OCI-LY7 (cell line): ENCODE measurements at regions not wholly inside any gene's neighbourhood (a gene's known extent, or its start where the extent isn't known, plus 50 kb on each side); places are given as distances from the start of the nearest gene placed in this dataset.

ENCODE experiments used
- BruUV-seq: library from RNA; stranded (reverse); fragments of 400-500 nt; replicated peaks from 2 replicates; lab custom pipeline; 2021; lab: Mats Ljungman, UMichigan
- CTCF ChIA-PET: fragments of 300-600 bp; sonication (Branson Sonifier 250); formaldehyde crosslinking; loops from one replicate; lab custom pipeline; 2022; ENCODE audit warnings: antibody characterized with exemption; ENCODE audit not compliant: unreplicated experiment; lab: Charles Lee
- POLR2A ChIA-PET: fragments of 300-600 bp; sonication (Branson Sonifier 250); formaldehyde crosslinking; loops from one replicate; lab custom pipeline; 2022; ENCODE audit warnings: antibody characterized with exemption; lab: Charles Lee
- DNase-seq: peaks from one replicate; pipeline ENCODE4 v3.0.0-alpha.2; 2015; ENCODE audit warnings: low spot score
- H2AFZ ChIP-seq: fragments of 200-600 bp; sonication (generic), shearing (Covaris generic); 2 replicates; pipeline ENCODE4 v1.6.1; 2014; ENCODE audit warnings: mild to moderate bottlenecking, antibody characterized with exemption, low read length, moderate library complexity
- H3K27ac ChIP-seq: fragments of 200-600 bp; sonication (generic); 2 replicates; pipeline ENCODE4 v1.5.1; 2014; ENCODE audit warnings: mixed run types, low read depth, mild to moderate bottlenecking, moderate library complexity, low read length, inconsistent platforms; ENCODE audit not compliant: poor library complexity, severe bottlenecking
- H3K36me3 ChIP-seq: fragments of 200-600 bp; sonication (generic); 2 replicates; pipeline ENCODE4 v1.6.1; 2014; ENCODE audit warnings: mild to moderate bottlenecking, antibody characterized with exemption, low read length, moderate library complexity, mixed read lengths; ENCODE audit not compliant: insufficient read depth
- H3K4me1 ChIP-seq: fragments of 200-600 bp; sonication (generic); 2 replicates; pipeline ENCODE4 v1.5.1; 2014; ENCODE audit warnings: mild to moderate bottlenecking, low read length; ENCODE audit not compliant: insufficient read depth, poor library complexity, severe bottlenecking
- H3K4me2 ChIP-seq: fragments of 200-600 bp; sonication (generic); 2 replicates; pipeline ENCODE4 v1.6.1; 2014; ENCODE audit warnings: mild to moderate bottlenecking, low read length
- H3K4me3 ChIP-seq: fragments of 200-600 bp; sonication (generic); 2 replicates; pipeline ENCODE4 v1.5.1; 2014; ENCODE audit warnings: mild to moderate bottlenecking, low read depth, low read length; ENCODE audit not compliant: poor library complexity, severe bottlenecking
- H3K79me2 ChIP-seq: fragments of 200-600 bp; sonication (generic); 2 replicates; pipeline ENCODE4 v1.6.1; 2016; ENCODE audit warnings: low read depth, mild to moderate bottlenecking, low read length, moderate library complexity, mixed read lengths; ENCODE audit not compliant: insufficient read depth
- H3K9me2 ChIP-seq: fragments of 200-600 bp; sonication (generic); 2 replicates; pipeline ENCODE4 v1.6.1; 2016; ENCODE audit warnings: mild to moderate bottlenecking, low read length, mixed read lengths; ENCODE audit not compliant: insufficient read depth
- H3K9me3 ChIP-seq: fragments of 200-600 bp; sonication (generic); 2 replicates; pipeline ENCODE4 v1.6.1; 2014; ENCODE audit warnings: mild to moderate bottlenecking, mixed run types, low read length, mixed read lengths
- H4K20me1 ChIP-seq: fragments of 200-600 bp; sonication (generic); 2 replicates; pipeline ENCODE4 v1.6.1; 2014; ENCODE audit warnings: mild to moderate bottlenecking, antibody characterized with exemption, low read length, moderate library complexity, mixed read lengths; ENCODE audit not compliant: insufficient read depth
- EZH2phosphoT487 ChIP-seq: fragments of 200-600 bp; sonication (generic); IDR thresholded peaks from 2 replicates; pipeline ENCODE4 v1.6.1; 2018; ENCODE audit warnings: low read depth, borderline replicate concordance, mild to moderate bottlenecking, mixed run types, antibody characterized with exemption, low read length, moderate library complexity, mixed read lengths
- intact Hi-C: fragments of 100-400 bp; cut with micrococcal nuclease; formaldehyde crosslinking; loops from one replicate; pipeline ENCODE4 v1.10.0; 2022; ENCODE audit not compliant: unreplicated experiment
- TF ChIP-seq, protein P1 (sequence below): fragments of 200-600 bp; sonication (generic); conservative IDR thresholded peaks from 2 replicates; pipeline ENCODE4 v1.5.1; 2014; ENCODE audit warnings: mild to moderate bottlenecking, antibody characterized with exemption, low read length, moderate library complexity, mixed read lengths

DNA sequence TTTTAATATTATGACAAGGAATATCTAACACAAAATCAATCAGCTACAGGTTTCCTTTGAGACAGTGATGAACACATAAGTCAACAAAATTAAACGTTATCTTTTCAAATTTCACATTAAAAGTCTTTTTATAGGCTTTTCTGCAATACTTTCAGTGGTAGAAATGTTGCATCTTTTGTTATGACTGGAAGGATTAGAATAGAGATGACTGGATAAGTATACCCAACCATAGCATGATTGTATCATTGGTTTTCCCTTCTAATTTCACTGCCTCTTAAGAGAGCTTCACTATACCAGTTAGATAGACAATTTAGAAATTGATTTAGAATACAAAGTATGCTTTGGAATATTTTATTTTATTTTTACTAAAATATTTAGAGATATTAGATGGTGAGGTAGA lies 273.9 kb downstream of the PHF14 start:
- H3K4me3 ChIP-seq = no peak overlapping the region
- intact Hi-C loops = no loop called here
- no peaks in the 10 kb centered on the region for H3K9me2 ChIP-seq
- no peak overlapping the region for H3K4me2 ChIP-seq
- H3K79me2 ChIP-seq = no peaks in the 10 kb centered on the region
- no peaks in the 10 kb centered on the region for H3K9me3 ChIP-seq
- H4K20me1 ChIP-seq = no peaks in the 10 kb centered on the region
- H2AFZ ChIP-seq = no peak overlapping the region
- TF ChIP-seq, protein P1, sequence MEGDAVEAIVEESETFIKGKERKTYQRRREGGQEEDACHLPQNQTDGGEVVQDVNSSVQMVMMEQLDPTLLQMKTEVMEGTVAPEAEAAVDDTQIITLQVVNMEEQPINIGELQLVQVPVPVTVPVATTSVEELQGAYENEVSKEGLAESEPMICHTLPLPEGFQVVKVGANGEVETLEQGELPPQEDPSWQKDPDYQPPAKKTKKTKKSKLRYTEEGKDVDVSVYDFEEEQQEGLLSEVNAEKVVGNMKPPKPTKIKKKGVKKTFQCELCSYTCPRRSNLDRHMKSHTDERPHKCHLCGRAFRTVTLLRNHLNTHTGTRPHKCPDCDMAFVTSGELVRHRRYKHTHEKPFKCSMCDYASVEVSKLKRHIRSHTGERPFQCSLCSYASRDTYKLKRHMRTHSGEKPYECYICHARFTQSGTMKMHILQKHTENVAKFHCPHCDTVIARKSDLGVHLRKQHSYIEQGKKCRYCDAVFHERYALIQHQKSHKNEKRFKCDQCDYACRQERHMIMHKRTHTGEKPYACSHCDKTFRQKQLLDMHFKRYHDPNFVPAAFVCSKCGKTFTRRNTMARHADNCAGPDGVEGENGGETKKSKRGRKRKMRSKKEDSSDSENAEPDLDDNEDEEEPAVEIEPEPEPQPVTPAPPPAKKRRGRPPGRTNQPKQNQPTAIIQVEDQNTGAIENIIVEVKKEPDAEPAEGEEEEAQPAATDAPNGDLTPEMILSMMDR = no peak
- ChIA-PET CTCF (no interaction called here), POLR2A (interaction anchor here (0.6 kb wide), 2 partner anchors 11 to 1474 kb away, joined by 3 to 4 read pairs; no protein-coding TSS in a partner anchor)
- DNase-seq = no peak
- BruUV-seq = no TSS peak
- no peak overlapping the region for H3K27ac ChIP-seq
- H3K4me1 ChIP-seq = no peaks in the 10 kb centered on the region
- H3K36me3 ChIP-seq = no peaks in the 10 kb centered on the region

DNA sequence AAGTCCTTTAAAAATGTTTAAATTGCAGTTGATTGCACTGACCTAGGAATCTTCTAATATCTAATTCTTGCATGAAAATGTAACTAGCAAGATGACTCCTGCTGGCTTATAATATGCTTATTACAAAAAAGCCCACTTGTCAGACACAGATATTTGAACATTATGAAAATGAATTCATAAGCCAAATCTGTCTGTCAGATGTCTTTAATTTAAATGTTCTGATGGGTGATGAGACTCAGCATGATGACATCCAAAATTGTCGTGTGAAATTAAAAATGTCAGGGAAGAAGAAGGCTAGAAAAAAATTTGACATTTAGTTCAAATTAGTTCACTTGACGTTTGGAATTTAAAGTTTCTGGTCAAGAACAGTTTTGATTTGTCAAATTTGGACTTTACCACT lies 277.8 kb downstream of the PHF14 start:
- Histone ChIP-seq H3K9me2 (no peaks in the 10 kb centered on the region), H3K36me3 (no peaks in the 10 kb centered on the region), H3K27ac (no peak overlapping the region), H3K9me3 (no peaks in the 10 kb centered on the region), H3K79me2 (no peaks in the 10 kb centered on the region), H3K4me1 (no peaks in the 10 kb centered on the region), H2AFZ (no peak overlapping the region), H3K4me3 (no peak overlapping the region), H4K20me1 (no peaks in the 10 kb centered on the region), H3K4me2 (no peak overlapping the region)
- intact Hi-C loops = no loop called here
- BruUV-seq = no TSS peak
- POLR2A ChIA-PET = interaction anchor here (0.9 kb wide), 1 partner anchor 10 kb away, joined by 4 read pairs; no protein-coding TSS in a partner anchor
- DNase-seq = no peak
- CTCF ChIA-PET = no interaction called here
- TF ChIP-seq, protein P1 = no peak
- no peak for TF ChIP-seq EZH2phosphoT487

DNA sequence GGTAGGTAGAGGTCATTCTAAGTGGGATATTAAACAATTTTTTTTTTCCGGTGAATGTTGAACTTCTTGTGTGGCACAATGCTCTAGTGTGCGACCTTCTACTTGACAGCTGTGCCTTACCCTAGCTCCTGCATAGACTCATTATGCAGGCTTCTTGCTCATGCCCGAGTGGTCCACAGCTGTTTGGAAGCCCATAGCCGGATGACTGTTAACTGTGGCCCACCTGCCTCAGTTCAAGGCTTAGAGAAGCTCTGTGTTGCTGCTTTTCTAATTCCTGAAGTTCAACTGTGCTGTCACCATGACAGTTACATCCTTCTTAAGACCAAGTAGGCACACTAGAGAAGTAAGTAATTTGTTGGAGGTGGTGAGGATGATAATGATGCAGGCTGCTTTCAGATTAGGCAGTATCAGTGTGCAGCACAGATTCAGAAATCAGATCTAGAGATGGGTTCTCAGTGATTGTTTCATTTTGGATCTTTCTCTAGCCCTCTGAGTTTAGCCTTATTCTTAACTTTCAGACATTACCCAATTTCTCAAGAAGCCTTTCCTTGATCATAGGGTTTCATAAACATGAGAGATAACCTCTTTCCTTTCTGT lies 278.4 kb downstream of the PHF14 start:
- no peaks in the 10 kb centered on the region for H3K79me2 ChIP-seq
- no peaks in the 10 kb centered on the region for H3K36me3 ChIP-seq
- no TSS peak for BruUV-seq
- H2AFZ ChIP-seq = no peak overlapping the region
- no peak for TF ChIP-seq EZH2phosphoT487
- TF ChIP-seq, protein P1 = no peak
- no peak overlapping the region for H3K27ac ChIP-seq
- no peak for DNase-seq
- no peaks in the 10 kb centered on the region for H4K20me1 ChIP-seq
- no peaks in the 10 kb centered on the region for H3K9me3 ChIP-seq
- H3K4me2 ChIP-seq = no peak overlapping the region
- intact Hi-C loops = no loop called here
- H3K9me2 ChIP-seq = no peaks in the 10 kb centered on the region
- H3K4me3 ChIP-seq = no peak overlapping the region
- ChIA-PET POLR2A (no interaction called here), CTCF (no interaction called here)
- H3K4me1 ChIP-seq = no peaks in the 10 kb centered on the region
